ENCODE measurements at regions not wholly inside any gene's neighbourhood (a gene's known extent, or its start where the extent isn't known, plus 50 kb on each side); places are given as distances from the start of the nearest gene placed in this dataset.
"Not testable (repeated sequence)": the region's sequence is repeated elsewhere in the genome, so short reads cannot be mapped to it uniquely, and the experiment has no call there.

DNA sequence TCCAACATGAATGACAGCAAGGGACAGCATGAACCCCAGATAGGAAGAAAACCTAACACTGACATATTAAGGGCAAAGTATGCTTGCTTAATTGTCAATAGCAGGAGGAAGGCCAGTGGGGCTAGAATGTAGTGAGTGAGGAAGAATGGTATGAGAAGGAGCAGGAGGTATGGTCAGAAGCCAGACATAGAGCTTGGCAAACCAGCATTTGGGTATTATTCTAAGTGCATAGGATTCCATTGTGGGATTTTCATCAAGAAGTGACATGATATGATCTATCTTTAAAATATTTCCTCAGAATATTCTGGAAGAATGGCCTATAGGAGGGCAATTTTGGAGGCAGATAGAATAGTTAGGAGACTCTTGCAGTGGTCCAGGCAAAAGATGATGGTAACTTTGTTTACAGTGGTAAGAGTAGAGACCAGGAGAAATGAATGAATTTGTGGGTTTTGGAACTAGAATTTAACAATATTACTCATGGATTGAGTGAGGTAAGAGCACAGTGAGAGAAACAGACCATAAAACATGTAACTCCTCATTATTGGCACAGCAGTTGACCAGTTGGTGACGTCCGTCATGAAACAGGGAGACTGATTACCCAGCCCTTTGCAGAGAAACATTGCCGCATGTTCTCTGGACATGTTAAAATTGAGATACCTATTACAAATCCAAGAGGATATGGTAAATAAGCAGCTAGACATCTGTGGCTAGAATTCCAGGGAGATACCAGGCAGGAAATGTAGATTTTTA, 246.5 kb upstream of the HS3ST1 start:
- DNase-seq, result no peak

- DNase-seq, result no peak
Measured at GRCh38 chr4:11670304-11670703, 241.6 kb upstream of the HS3ST1 start.

- no peak for DNase-seq
Measured at GRCh38 chr4:11669156-11669555, 240.5 kb upstream of the HS3ST1 start.

GRCh38 chr4:11663114-11663513, 234.4 kb upstream of the HS3ST1 start:
- DNase-seq, result no peak

- DNase-seq, result no peak
Measured at GRCh38 chr4:11650801-11651596, 222.3 kb upstream of the HS3ST1 start.

GRCh38 chr4:11647433-11647832, 218.7 kb upstream of the HS3ST1 start:
- DNase-seq, result no peak

DNA sequence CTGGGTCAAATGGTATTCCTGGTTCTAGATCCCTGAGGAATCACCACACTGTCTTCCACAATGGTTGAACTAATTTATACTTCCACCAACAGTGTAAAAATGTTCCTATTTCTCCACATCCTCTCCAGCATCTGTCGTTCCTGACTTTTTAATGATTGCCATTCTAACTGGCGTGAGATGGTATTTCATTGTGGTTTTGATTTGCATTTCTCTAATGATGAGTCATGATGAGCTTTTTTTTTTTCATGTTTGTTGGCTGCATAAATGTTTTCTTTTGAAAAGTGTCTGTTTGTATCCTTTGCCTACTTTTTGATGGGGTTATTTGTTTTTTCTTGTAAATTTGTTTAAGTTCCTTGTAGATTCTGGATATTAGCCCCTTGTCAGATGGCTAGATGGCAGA, 214.4 kb upstream of the HS3ST1 start:
- not testable (repeated sequence) for DNase-seq

- no peak for DNase-seq
Measured at GRCh38 chr4:11640584-11640983, 211.9 kb upstream of the HS3ST1 start.

- no peak for DNase-seq
Measured at GRCh38 chr4:11636551-11636950, 207.9 kb upstream of the HS3ST1 start.

DNA sequence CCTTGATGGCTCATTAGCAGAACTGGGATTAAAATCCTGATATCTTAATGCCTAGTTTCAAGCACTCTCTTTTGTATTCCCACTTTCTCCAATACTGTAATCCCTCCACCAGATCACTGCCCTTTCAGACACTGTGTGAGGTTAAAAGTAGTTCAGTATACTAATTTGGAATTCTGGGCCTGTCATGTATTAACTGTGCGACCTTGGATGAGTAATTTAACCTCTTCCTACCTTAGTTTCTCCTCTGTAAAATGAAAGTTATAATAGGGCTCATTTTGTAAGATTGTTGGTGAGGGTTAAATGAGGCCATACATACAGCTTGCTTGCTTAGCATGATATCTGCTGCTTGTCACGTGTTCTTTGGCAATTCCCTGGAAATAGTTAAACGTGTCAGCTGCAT, 207.3 kb upstream of the HS3ST1 start:
- DNase-seq, result no peak

GRCh38 chr4:11635342-11635741, 206.6 kb upstream of the HS3ST1 start:
- DNase-seq, result no peak

- no peak for DNase-seq
Measured at GRCh38 chr4:11634283-11634682, 205.6 kb upstream of the HS3ST1 start.

- no peak for DNase-seq
Measured at GRCh38 chr4:11633430-11633829, 204.7 kb upstream of the HS3ST1 start.

DNA sequence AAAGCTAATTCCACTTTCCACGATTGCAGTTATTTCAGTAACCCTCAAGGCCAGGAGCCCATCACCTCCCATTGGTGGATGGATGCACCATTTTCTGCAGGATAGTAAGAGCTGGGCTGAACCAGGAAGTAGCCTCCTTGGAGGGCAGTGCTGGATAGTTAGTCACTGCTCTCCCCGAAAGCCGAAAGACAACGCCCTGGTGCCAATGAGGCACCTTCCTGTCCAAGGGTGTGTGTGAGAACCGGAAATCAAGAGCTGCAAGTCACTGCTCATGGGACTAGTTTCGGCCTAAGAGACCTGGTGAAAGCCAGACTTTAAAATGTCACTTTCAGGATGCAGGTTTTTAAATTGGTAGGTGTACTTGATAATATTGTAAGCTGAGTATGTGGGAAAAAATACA, 203.8 kb upstream of the HS3ST1 start:
- DNase-seq, result no peak

GRCh38 chr4:11632025-11632424, 203.3 kb upstream of the HS3ST1 start:
- no peak for DNase-seq

GRCh38 chr4:11631416-11631815, 202.7 kb upstream of the HS3ST1 start:
- DNase-seq, result no peak

- DNase-seq, result no peak
Measured at GRCh38 chr4:11628093-11628725, 199.5 kb upstream of the HS3ST1 start.

GRCh38 chr4:11626066-11626465, 197.4 kb upstream of the HS3ST1 start:
- DNase-seq, result no peak

DNA sequence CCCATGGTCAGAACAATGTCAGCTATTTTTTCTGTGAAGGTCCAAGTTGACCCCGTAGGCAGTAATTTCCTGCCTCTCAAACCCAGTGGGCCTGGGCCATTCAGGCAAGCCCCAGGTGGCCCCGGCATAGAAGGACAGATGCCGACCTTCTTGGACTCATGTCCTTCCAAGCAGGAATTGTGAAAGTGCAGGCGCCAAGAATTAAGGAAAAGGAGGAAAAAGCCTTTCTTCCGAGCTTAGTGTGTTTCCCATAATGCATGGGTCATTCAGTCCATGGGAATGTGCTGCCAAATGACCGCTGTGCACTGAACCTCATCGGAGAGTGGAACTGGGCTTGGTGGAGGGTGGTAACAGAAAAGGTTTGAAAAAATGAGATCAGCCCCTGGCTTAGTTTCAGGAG, 196.5 kb upstream of the HS3ST1 start:
- DNase-seq, result no peak

DNA sequence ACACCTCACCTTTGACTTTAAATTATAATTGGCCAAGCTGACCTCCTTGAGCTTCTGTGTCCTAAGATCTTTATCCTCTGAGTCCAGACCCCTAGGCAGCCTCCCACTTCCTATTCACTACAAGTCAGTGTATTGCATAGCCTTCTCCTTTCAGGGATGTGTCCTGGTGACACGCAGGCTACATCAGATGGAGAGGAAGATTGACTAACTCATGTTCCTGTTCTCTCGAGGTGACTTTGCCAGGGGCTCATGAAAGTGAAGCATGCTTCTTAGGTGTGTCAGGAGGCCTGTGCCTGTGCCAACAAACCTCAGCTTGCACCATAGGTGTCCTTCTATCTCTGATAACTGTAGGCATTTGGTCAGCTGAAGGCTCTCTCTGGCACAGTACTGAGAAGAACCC, 195.7 kb upstream of the HS3ST1 start:
- no peak for DNase-seq

- DNase-seq, result peak; percentile 18
Measured at GRCh38 chr4:11623726-11624037, 195.0 kb upstream of the HS3ST1 start.

DNA sequence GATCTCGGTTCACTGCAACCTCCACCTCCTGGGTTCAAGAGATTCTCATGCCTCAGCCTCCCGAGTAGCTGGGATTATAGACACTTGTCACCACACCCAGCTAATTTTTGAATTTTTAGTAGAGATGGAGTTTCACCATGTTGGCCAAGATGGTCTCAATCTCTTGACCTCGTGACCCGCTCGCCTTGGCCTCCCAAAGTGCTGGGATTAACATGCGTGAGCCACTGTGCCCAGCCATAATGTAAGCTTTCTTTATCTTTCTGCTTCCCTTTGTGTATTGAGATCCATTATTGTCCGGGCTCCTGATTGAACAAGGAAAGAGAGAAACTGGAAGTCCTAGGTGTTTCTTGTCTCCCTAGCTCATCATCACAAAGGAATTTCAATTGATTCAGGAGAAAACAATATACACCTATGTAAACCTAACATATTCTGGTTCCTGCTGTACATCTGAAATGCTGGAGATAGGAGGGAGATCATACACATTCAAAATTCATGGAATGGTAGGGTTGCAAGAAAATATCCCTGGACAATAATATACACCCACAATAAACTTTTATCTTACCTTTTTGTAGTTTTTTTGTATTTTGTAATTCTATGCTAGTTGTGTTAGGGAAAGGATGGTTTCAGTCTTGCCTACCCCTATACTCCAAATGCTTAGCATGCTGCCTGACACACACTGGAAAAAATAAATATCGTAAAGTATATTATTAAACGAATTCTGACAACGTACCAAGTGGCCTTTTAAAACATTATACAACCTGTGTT, 194.4 kb upstream of the HS3ST1 start:
- no peak for DNase-seq

GRCh38 chr4:11620861-11621260, 192.2 kb upstream of the HS3ST1 start:
- no peak for DNase-seq
